Testis (tissue), 2 donors: ENCODE measurements at regions not wholly inside any gene's neighbourhood (a gene's known extent, or its start where the extent isn't known, plus 50 kb on each side); places are given as distances from the start of the nearest gene placed in this dataset.

ENCODE experiments used
- CTCF ChIP-seq, 3 experiments: fragments of 450-650 bp in 2 of 3; fragments of 200-600 bp in 1 of 3; sonication (generic) in 1 of 3; IDR thresholded peaks; one replicate each; pipeline ENCODE4 v1.5.1; 2016 to 2019; ENCODE audit warnings: antibody characterized with exemption in 3 of 3, mild to moderate bottlenecking in 2 of 3, moderate library complexity in 1 of 3
- POLR2A ChIP-seq: fragments of 450-650 bp; IDR thresholded peaks from one replicate; pipeline ENCODE4 v1.6.1; 2017; ENCODE audit warnings: antibody characterized with exemption, mild to moderate bottlenecking, moderate library complexity

DNA sequence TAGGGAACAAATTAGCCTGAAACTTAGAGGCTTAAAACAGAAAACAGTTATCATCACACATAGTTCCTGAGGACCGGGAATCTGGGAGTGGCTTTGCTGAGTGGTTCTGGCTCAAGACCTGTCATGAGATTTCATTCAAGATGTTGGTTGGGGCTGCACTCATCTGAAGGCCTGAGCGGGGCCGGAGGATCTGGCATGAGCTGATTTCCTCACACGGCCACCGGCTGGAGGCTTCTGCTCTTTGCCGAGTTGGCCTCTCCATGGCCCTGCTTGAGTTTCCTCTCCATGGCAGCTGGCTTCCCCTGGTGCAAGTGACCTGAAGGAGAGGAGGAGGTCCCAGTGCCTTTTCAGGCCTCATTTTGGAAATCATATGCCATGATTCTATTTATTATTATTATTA lies 128.1 kb downstream of the PAPOLA start:
- TF ChIP-seq POLR2A (no peak), CTCF (IDR thresholded peaks at IDR 0.05) (no peak)
